Caco-2 (cell line): ENCODE measurements at regions not wholly inside any gene's neighbourhood (a gene's known extent, or its start where the extent isn't known, plus 50 kb on each side); places are given as distances from the start of the nearest gene placed in this dataset.

ENCODE experiments used
- BruUV-seq: library from RNA; stranded (reverse); fragments of 400-500 nt; replicated peaks from 2 replicates; lab custom pipeline; 2021; lab: Mats Ljungman, UMichigan
- CTCF ChIA-PET: fragments of 300-600 bp; sonication (Branson Sonifier 250); formaldehyde crosslinking; loops from one replicate; lab custom pipeline; 2022; ENCODE audit warnings: antibody characterized with exemption; lab: Charles Lee
- POLR2A ChIA-PET: fragments of 300-600 bp; sonication (Branson Sonifier 250); formaldehyde crosslinking; loops from one replicate; lab custom pipeline; 2022; ENCODE audit warnings: antibody characterized with exemption; lab: Charles Lee
- DNase-seq, 2 experiments: peaks; one replicate each; pipeline versions ENCODE4 v3.0.0 to v3.0.0-alpha.2; 2020 to 2022
- H3K27me3 ChIP-seq: replicated peaks from 2 replicates; pipeline ENCODE4 v1.6.0; 2011; ENCODE audit warnings: low read length; ENCODE audit not compliant: control insufficient read depth, insufficient read depth
- H3K36me3 ChIP-seq: 2 replicates; pipeline ENCODE4 v1.5.1; 2011; ENCODE audit warnings: low read length; ENCODE audit not compliant: control insufficient read depth, insufficient read depth
- H3K4me1 ChIP-seq: fragments of 250-450 bp; sonication (Bioruptor Pico); 2 replicates; pipeline ENCODE4 v1.5.1; 2020; ENCODE audit warnings: mild to moderate bottlenecking
- H3K4me3 ChIP-seq: 2 replicates; pipeline ENCODE4 v1.5.1; 2011; ENCODE audit warnings: low read depth, mild to moderate bottlenecking, control low read depth, low read length
- H3K9me3 ChIP-seq: fragments of 250-450 bp; sonication (Bioruptor Pico); 2 replicates; pipeline ENCODE4 v1.5.1; 2020; ENCODE audit warnings: mild to moderate bottlenecking, moderate library complexity
- H3K27ac Mint-ChIP-seq: one replicate; pipeline ENCODE4 v1.8.0; 2022; ENCODE audit warnings: mixed read lengths; ENCODE audit not compliant: unreplicated experiment
- H3K27me3 Mint-ChIP-seq: one replicate; pipeline ENCODE4 v1.8.0; 2022; ENCODE audit warnings: mixed read lengths; ENCODE audit not compliant: insufficient read depth, unreplicated experiment
- H3K36me3 Mint-ChIP-seq: one replicate; pipeline ENCODE4 v1.8.0; 2022; ENCODE audit warnings: mild to moderate bottlenecking, mixed read lengths; ENCODE audit not compliant: insufficient read depth, unreplicated experiment
- H3K4me1 Mint-ChIP-seq: one replicate; pipeline ENCODE4 v1.8.0; 2022; ENCODE audit warnings: low read depth, mixed read lengths; ENCODE audit not compliant: unreplicated experiment
- H3K4me3 Mint-ChIP-seq: one replicate; pipeline ENCODE4 v1.8.0; 2022; ENCODE audit warnings: mild to moderate bottlenecking, moderate library complexity, mixed read lengths; ENCODE audit not compliant: unreplicated experiment
- H3K9me3 Mint-ChIP-seq: one replicate; pipeline ENCODE4 v1.8.0; 2022; ENCODE audit warnings: mixed read lengths; ENCODE audit not compliant: unreplicated experiment
- CTCF ChIP-seq, 2 experiments: fragments of 200-600 bp in 1 of 2; IDR thresholded peaks; 1 replicate in 1 of 2; 2 replicates in 1 of 2; pipeline versions ENCODE4 v1.5.1 to v1.8.0; 2011 to 2022; ENCODE audit warnings: antibody characterized with exemption in 1 of 2, control low read depth in 1 of 2, inconsistent platforms in 1 of 2, low read depth in 1 of 2, low read length in 1 of 2, mild to moderate bottlenecking in 1 of 2, moderate library complexity in 1 of 2; ENCODE audit not compliant: insufficient read depth in 1 of 2, severe bottlenecking in 1 of 2, unreplicated experiment in 1 of 2
- intact Hi-C: fragments of 100-400 bp; cut with micrococcal nuclease; formaldehyde crosslinking; loops from one replicate; pipeline ENCODE4 v1.10.0; 2022; ENCODE audit not compliant: unreplicated experiment

- Histone ChIP-seq H3K4me1 (no peaks in the 10 kb centered on the region), H3K9me3 (peaks cover 10% of the 10 kb centered on the region; the same call in 1 of the 2 replicates), H3K36me3 (no peaks in the 10 kb centered on the region), H3K27me3 (no peaks in the 10 kb centered on the region), H3K4me3 (no peak overlapping the region)
- intact Hi-C loops: no loop called here
- ChIA-PET CTCF (no interaction called here), POLR2A (no interaction called here)
- no peaks in the 10 kb centered on the region for H3K36me3 Mint-ChIP-seq
- no TSS peak for BruUV-seq
- H3K9me3 Mint-ChIP-seq: peaks cover 30% of the 10 kb centered on the region
- no peak overlapping the region for H3K4me3 Mint-ChIP-seq
- no peaks in the 10 kb centered on the region for H3K4me1 Mint-ChIP-seq
- TF ChIP-seq CTCF (IDR thresholded peaks at IDR 0.05; ENCODE audit: insufficient read depth in 1 of 2, low read depth in 1 of 2, low read length in 1 of 2, severe bottlenecking in 1 of 2, unreplicated experiment in 1 of 2): no peak
- no peak for DNase-seq
- H3K27ac Mint-ChIP-seq: no peak overlapping the region
- peaks cover 4% of the 10 kb centered on the region for H3K27me3 Mint-ChIP-seq
These were observed 411.3 kb downstream of the INSC start for GRCh38 chr11:15526032-15526431.

GRCh38 chr11:15526859-15527450, 412.2 kb downstream of the INSC start:
- POLR2A ChIA-PET: no interaction called here
- no peak overlapping the region for H3K4me3 ChIP-seq
- TF ChIP-seq CTCF (IDR thresholded peaks at IDR 0.05; ENCODE audit: insufficient read depth in 1 of 2, low read depth in 1 of 2, low read length in 1 of 2, severe bottlenecking in 1 of 2, unreplicated experiment in 1 of 2): no peak
- H3K9me3 ChIP-seq: peaks cover 10% of the 10 kb centered on the region; the same call in 1 of the 2 replicates
- no peak for DNase-seq
- H3K4me1 ChIP-seq: no peaks in the 10 kb centered on the region
- H3K27me3 ChIP-seq: no peaks in the 10 kb centered on the region
- intact Hi-C loops: no loop called here
- CTCF ChIA-PET: no interaction called here
- H3K36me3 ChIP-seq: no peaks in the 10 kb centered on the region
- BruUV-seq: no TSS peak
- no peak overlapping the region for H3K4me3 Mint-ChIP-seq
- no peaks in the 10 kb centered on the region for H3K36me3 Mint-ChIP-seq
- H3K9me3 Mint-ChIP-seq: peaks cover 30% of the 10 kb centered on the region
- no peaks in the 10 kb centered on the region for H3K4me1 Mint-ChIP-seq
- no peak overlapping the region for H3K27ac Mint-ChIP-seq
- peaks cover 4% of the 10 kb centered on the region for H3K27me3 Mint-ChIP-seq

- Mint-ChIP-seq H3K4me1 (no peaks in the 10 kb centered on the region), H3K36me3 (no peaks in the 10 kb centered on the region), H3K27ac (no peak overlapping the region), H3K4me3 (no peak overlapping the region), H3K9me3 (peaks cover 18% of the 10 kb centered on the region), H3K27me3 (peaks cover 4% of the 10 kb centered on the region)
- intact Hi-C loops: no loop called here
- no TSS peak for BruUV-seq
- H3K9me3 ChIP-seq: no peaks in the 10 kb centered on the region
- CTCF ChIA-PET: no interaction called here
- no peaks in the 10 kb centered on the region for H3K36me3 ChIP-seq
- no peaks in the 10 kb centered on the region for H3K27me3 ChIP-seq
- H3K4me1 ChIP-seq: no peaks in the 10 kb centered on the region
- no peak for TF ChIP-seq CTCF (IDR thresholded peaks at IDR 0.05; ENCODE audit: insufficient read depth in 1 of 2, low read depth in 1 of 2, low read length in 1 of 2, severe bottlenecking in 1 of 2, unreplicated experiment in 1 of 2)
- DNase-seq: no peak
- no peak overlapping the region for H3K4me3 ChIP-seq
- POLR2A ChIA-PET: no interaction called here
These were observed 417.7 kb downstream of the INSC start for GRCh38 chr11:15532432-15532831.
